ENCODE measurements at regions not wholly inside any gene's neighbourhood (a gene's known extent, or its start where the extent isn't known, plus 50 kb on each side); places are given as distances from the start of the nearest gene placed in this dataset.
A peak's percentile ranks its signal among the peaks of the same experiment; 100 is the strongest.

- no peak for DNase-seq (ENCODE audit: low spot score)
Measured at GRCh38 chr1:95370691-95371562, 136.9 kb downstream of the RWDD3 start.

GRCh38 chr1:95371666-95372282, 137.8 kb downstream of the RWDD3 start:
- no peak for DNase-seq (ENCODE audit: low spot score)

DNA sequence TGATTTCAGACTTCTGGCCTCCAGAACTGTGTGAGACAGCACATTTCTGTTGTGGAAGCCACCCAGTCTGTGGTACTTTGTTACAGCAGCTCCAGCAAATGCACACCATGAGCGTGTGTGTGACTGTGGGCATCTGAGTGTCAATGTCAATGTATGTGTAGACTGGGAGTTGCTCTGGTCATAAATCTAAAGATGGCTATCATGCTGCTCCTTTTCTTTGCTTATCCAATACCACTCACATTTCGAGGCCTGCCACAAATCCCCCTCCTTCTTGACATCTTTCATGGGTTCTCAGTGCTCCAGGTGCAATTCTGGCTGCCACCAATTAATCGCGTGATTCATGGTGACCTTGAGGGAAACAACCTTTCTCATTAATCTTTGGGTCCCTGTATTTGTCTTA, 141.2 kb downstream of the RWDD3 start:
- no peak for DNase-seq (ENCODE audit: low spot score)

GRCh38 chr1:95380909-95381308, 146.9 kb downstream of the RWDD3 start:
- no peak for DNase-seq (ENCODE audit: low spot score)

GRCh38 chr1:95382000-95382786, 148.2 kb downstream of the RWDD3 start:
- DNase-seq (ENCODE audit: low spot score): no peak

DNA sequence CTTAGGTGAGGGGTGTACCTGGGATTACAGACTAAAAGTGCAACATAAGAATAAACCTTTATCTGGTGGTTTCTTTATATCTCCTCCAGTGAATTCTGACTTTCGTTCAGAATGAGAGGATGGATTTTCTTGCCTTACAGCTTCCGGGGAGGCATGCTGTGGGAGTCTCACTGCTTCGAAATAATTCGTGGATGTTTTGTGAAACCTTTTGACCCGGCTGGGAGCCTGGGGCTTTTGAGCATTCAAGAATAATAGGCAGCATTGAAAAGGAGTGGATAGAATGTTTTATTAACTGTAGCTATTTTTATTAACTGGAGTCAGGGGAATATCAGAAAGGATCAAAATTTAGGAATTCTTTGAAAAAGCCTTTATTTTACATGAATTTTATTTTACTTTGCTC, 149.1 kb downstream of the RWDD3 start:
- no peak for DNase-seq (ENCODE audit: low spot score)

DNA sequence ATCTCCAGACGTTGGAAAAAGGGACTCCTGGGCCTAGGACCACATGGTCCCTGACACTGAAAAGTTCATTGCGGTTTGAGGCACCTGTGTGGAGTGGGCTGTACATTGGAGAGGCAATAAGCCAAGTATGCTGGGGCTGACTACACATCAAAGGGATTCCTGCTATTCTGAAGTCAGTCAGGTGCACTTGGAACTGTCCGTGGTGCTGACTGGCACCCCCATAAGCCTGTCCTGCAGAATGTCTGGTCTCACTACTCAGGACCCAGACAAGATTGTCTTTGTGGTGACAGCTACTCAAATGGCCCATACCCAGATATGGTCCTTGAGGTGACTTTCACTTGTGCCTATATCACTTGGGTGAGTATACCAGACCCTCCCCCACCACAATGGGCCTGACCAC, 150.6 kb downstream of the RWDD3 start:
- peak; percentile 36 for DNase-seq (ENCODE audit: low spot score)

GRCh38 chr1:95386371-95386770, 152.4 kb downstream of the RWDD3 start:
- DNase-seq (ENCODE audit: low spot score): no peak

GRCh38 chr1:95386915-95387314, 152.9 kb downstream of the RWDD3 start:
- no peak for DNase-seq (ENCODE audit: low spot score)

GRCh38 chr1:95388031-95388430, 154.0 kb downstream of the RWDD3 start:
- no peak for DNase-seq (ENCODE audit: low spot score)

- DNase-seq (ENCODE audit: low spot score): no peak
Measured at GRCh38 chr1:95393434-95393833, 159.4 kb downstream of the RWDD3 start.

DNA sequence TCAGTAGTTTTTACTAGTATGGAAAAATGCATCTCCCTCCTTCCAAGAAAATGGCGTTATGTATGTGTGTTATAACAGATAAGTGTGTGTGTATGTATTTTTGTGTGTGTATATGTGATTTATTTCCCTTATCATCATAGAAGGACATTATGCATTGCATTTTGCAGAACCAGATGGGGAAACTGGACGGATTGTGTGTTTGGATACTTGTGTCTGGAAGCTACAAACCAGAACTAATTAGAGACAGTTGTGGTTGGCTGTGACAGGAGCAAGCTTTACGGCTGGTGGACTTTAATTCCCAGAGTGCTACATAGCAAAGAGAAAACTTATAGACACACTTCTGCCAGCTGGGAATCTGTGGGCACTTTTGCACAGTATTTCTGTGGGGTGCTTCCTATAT, 162.5 kb downstream of the RWDD3 start:
- DNase-seq (ENCODE audit: low spot score): no peak

- no peak for DNase-seq (ENCODE audit: low spot score)
Measured at GRCh38 chr1:95402780-95403179, 168.8 kb downstream of the RWDD3 start.

- DNase-seq (ENCODE audit: low spot score): no peak
Measured at GRCh38 chr1:95406279-95406678, 172.3 kb downstream of the RWDD3 start.

DNA sequence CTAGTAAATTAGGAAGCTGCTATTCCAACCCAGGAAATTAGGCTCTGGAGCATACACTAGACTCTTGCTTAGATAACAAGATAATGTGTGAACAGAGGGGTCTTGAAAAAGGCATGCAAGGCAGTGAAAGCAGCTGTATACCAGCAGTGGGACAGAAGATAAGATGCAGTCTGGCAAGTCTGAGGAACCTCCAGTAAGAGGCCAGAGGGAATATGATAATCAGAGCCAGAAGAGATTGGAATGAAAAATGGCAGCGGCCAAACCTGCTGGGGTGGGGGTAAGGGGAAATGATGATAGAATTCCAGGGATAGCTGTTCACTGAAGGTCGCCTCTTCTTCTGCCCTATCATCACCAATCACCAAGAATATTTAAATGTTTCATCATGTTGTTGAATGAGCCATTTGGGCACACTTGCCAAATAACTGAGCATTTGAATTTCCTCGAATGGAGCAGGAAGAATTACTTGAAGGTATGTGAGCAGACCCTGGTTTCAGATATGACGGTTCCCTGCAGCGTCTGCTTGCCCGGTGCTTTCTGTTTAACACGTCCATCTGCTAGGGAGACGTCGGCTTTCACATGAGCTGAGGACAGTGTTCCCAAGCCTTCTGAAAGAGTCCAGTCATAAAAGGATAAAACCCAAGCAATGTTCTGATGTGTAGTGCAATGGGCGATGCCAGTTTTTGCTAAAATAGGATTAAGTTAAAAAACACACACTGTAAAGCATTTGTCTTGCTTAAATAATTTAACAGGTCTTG, 173.3 kb downstream of the RWDD3 start:
- DNase-seq (ENCODE audit: low spot score): no peak

- no peak for DNase-seq (ENCODE audit: low spot score)
Measured at GRCh38 chr1:95407886-95408291, 173.9 kb downstream of the RWDD3 start.

DNA sequence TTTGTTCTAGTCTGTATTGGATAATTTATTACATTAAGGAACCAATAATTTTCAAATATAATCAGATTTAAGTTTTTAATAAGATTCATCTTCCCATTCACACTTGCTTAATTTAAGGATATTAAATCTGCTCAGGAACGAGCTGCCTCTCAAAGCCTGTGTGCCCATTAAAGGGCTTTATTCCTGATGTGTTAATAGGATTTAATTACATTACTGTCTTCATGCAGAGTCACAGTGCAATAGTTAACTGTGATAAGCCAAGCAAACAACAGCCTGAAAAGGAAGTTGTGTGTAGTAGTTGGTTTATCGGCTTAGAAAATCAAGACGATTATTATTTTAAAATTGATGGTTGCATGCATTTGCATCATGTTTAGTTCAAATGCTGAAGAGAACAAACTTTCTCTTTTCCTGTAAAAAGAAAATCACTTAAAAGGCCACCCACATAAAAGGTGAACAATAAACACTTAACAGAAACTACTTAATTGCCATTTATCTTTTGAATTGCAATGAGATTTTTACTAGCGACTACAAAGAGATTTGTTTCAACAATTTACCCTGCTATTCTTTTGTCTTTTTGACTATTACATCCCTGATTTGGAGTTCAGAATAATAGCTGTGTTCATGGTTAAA, 174.6 kb downstream of the RWDD3 start:
- no peak for DNase-seq (ENCODE audit: low spot score)

GRCh38 chr1:95409276-95409675, 175.3 kb downstream of the RWDD3 start:
- DNase-seq (ENCODE audit: low spot score): no peak

DNA sequence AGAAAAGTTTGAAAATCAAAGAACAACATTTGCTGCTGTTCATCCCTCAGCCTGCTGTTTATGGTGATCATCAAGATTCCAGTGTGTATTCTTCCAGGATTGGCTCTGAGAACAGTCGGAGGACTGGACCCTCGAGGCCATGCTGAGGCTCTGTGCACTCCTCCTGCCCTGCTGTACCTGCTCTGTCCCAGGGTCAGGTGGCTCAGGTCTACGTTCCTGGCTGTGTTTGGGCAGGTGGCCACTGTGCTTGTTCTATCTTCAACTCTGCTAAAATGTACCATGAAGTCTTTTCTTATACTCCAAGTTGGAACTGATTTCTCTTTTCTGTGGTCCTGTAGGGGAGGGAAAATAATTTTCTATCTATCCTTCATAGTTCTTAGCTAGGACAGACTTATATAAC, 175.9 kb downstream of the RWDD3 start:
- DNase-seq (ENCODE audit: low spot score): no peak

GRCh38 chr1:95415146-95415545, 181.1 kb downstream of the RWDD3 start:
- DNase-seq (ENCODE audit: low spot score): no peak

DNA sequence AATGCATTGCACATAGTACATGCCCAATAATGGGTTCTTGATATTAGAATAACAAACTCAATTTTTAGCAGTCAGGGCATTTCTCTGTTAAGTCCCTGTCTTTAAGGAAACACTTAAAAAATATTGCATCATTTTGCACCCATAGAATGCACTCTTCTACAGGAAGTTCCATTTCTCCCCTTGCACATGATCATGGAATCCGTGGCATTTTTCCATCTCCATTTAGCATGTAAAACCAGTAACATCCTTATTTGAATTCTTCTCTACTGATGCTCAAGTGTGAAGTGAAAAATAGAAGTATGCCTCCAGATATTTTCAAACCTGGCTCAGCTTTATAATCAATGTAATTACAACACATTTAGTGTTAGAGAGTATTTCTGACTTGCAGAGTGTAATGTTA, 192.8 kb downstream of the RWDD3 start:
- DNase-seq (ENCODE audit: low spot score): no peak

DNA sequence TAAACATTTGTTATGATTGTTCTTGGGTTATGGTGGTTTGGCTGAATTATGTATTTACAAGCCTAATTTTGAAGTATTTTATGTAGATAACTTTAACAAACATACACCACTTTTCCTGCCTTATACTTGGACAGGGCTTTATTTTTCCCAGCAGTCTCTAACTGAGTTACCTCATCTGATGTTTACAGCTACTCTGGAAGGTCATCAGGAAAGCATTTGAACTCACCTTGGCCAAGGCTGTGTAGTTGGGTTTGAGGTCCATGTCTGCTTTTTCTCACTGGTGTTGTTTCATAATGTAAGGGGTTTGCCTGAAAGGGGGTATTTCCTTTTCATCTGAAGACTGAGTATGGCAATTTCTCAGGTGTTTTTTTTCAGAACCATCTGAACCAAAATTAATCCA, 193.5 kb downstream of the RWDD3 start:
- DNase-seq (ENCODE audit: low spot score): no peak

Measured in NAMALWA (cell line).